22Rv1 (cell line): ENCODE measurements at regions not wholly inside any gene's neighbourhood (a gene's known extent, or its start where the extent isn't known, plus 50 kb on each side); places are given as distances from the start of the nearest gene placed in this dataset.

Experiments used
- H3K27ac ChIP-seq: fragments of 450-650 bp; 2 replicates; pipeline ENCODE4 v1.5.1; 2017
- CTCF ChIP-seq: fragments of 450-650 bp; IDR thresholded peaks from 2 replicates; pipeline ENCODE4 v1.5.1; 2017; ENCODE audit warnings: mild to moderate bottlenecking
- ZFX ChIP-seq: fragments of 450-650 bp; IDR thresholded peaks from 2 replicates; pipeline ENCODE4 v1.6.1; 2017; ENCODE audit warnings: antibody characterized with exemption, borderline replicate concordance

- no peak overlapping the region for H3K27ac ChIP-seq
- TF ChIP-seq ZFX (no peak), CTCF (no peak)
These were observed 91.8 kb downstream of the C21orf91 start for GRCh38 chr21:17727361-17727760.

DNA sequence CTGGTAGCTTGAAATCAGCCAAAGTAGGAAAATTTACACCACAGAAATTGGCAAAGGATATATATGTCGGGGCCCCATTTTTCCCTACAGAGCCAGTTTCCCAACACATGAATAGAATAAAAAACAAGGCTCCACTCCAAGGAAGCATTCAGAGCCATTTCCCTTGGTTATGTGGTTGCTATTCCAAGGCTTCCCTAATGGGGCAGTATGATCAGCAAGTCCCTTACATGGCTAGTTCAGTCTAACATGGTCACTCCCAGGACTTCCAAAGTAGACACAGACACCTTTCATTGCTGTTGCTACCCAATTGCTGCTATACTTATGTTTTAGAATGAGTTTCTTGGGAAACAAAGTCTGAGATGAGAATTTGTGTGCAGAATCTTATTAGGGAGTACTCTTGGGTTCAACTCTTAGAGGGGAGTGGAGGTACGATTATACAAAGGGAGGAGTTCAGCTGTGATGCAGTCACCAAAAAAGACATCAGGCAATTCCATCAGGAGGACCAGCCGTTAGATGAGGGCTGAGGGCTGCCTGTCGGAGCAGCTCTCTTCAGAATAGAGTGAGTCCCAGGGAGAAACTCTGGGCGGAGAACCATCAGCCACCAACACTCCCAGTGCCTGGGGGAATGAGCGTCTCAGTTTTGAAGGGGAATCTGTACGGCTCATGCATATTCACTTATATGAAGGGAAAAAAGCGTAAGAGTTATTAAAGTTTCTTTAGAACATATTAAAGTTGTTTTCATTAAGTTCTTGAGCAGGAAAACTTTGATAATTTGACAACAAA, 92.9 kb downstream of the C21orf91 start:
- H3K27ac ChIP-seq = no peak overlapping the region
- no peak for TF ChIP-seq ZFX
- peak; percentile 31 for TF ChIP-seq CTCF

GRCh38 chr21:17725339-17725738, 93.8 kb downstream of the C21orf91 start:
- H3K27ac ChIP-seq = no peak overlapping the region
- TF ChIP-seq CTCF = no peak
- TF ChIP-seq ZFX = no peak

- H3K27ac ChIP-seq = no peak overlapping the region
- TF ChIP-seq ZFX (no peak), CTCF (no peak)
These were observed 100.2 kb upstream of the BTG3 start for GRCh38 chr21:17712887-17713286.

- TF ChIP-seq CTCF (no peak), ZFX (no peak)
- H3K27ac ChIP-seq = no peak overlapping the region
These were observed 99.2 kb upstream of the BTG3 start for GRCh38 chr21:17711896-17712295.

DNA sequence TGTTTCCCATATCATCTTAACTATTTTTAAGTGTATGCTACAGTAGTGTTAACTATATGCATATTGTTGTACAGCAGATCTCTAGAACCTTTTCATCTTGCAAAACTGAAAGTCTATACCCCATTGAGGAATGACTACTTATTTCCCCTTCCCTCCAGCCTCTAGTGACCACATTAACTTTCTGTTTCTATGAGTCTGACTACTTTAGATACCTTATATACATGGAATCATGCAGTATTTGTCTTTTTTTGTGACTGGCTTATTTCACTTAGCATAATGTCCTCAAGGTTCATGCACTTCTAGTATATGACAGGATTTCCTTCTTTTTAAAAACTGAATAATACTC, 96.5 kb upstream of the BTG3 start:
- TF ChIP-seq CTCF = no peak
- TF ChIP-seq ZFX = no peak
- H3K27ac ChIP-seq = no peak overlapping the region

GRCh38 chr21:17708522-17709265, 96.0 kb upstream of the BTG3 start:
- TF ChIP-seq ZFX = no peak
- TF ChIP-seq CTCF = no peak
- H3K27ac ChIP-seq = no peak overlapping the region
